ENCODE measurements at regions not wholly inside any gene's neighbourhood (a gene's known extent, or its start where the extent isn't known, plus 50 kb on each side); places are given as distances from the start of the nearest gene placed in this dataset.

DNA sequence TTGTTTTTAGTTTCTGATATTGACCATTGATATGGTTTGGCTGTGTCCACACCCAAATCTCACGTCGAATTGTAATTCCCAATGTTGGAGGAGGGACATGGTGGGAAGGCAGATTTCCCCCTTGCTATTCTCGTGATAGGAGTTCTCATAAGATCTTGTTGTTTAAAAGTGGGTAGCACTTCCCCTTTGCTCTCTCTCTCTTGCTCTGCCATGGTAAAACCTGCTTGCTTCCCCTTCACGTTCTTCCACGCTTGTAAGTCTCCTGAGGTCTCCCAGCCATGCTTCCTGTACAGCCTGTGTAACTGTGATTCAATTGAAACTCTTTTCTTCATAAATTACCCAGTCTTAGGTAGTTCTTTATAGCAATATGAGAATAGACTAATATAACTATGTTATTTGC is 203.6 kb upstream of the CHORDC1 start:
- TF ChIP-seq FOXM1 (IDR thresholded peaks at IDR 0.05; ENCODE audit: low read depth) = no peak
- TF ChIP-seq, protein P1, sequence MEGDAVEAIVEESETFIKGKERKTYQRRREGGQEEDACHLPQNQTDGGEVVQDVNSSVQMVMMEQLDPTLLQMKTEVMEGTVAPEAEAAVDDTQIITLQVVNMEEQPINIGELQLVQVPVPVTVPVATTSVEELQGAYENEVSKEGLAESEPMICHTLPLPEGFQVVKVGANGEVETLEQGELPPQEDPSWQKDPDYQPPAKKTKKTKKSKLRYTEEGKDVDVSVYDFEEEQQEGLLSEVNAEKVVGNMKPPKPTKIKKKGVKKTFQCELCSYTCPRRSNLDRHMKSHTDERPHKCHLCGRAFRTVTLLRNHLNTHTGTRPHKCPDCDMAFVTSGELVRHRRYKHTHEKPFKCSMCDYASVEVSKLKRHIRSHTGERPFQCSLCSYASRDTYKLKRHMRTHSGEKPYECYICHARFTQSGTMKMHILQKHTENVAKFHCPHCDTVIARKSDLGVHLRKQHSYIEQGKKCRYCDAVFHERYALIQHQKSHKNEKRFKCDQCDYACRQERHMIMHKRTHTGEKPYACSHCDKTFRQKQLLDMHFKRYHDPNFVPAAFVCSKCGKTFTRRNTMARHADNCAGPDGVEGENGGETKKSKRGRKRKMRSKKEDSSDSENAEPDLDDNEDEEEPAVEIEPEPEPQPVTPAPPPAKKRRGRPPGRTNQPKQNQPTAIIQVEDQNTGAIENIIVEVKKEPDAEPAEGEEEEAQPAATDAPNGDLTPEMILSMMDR (IDR thresholded peaks at IDR 0.05) = no peak
- TF ChIP-seq EZH2phosphoT487 (IDR thresholded peaks at IDR 0.05; ENCODE audit: borderline replicate concordance, low read depth) = no peak
- no peak for TF ChIP-seq SIN3A (IDR thresholded peaks at IDR 0.05; ENCODE audit: borderline replicate concordance, low read depth, low read length)
- TF ChIP-seq, protein P2, sequence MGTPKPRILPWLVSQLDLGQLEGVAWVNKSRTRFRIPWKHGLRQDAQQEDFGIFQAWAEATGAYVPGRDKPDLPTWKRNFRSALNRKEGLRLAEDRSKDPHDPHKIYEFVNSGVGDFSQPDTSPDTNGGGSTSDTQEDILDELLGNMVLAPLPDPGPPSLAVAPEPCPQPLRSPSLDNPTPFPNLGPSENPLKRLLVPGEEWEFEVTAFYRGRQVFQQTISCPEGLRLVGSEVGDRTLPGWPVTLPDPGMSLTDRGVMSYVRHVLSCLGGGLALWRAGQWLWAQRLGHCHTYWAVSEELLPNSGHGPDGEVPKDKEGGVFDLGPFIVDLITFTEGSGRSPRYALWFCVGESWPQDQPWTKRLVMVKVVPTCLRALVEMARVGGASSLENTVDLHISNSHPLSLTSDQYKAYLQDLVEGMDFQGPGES (IDR thresholded peaks at IDR 0.05; ENCODE audit: low read depth, low read length) = no peak
- no peak for TF ChIP-seq MXI1 (IDR thresholded peaks at IDR 0.05; ENCODE audit: low read depth, low read length)
- no peak for TF ChIP-seq POLR2AphosphoS5 (IDR thresholded peaks at IDR 0.05; ENCODE audit: low read depth, low read length)
- TF ChIP-seq RAD21 (IDR thresholded peaks at IDR 0.05; ENCODE audit: low read length) = no peak
- TF ChIP-seq JUND (IDR thresholded peaks at IDR 0.05) = no peak
- no peak for TF ChIP-seq NFIC (IDR thresholded peaks at IDR 0.05; ENCODE audit: borderline replicate concordance)
- TF ChIP-seq, protein P3, sequence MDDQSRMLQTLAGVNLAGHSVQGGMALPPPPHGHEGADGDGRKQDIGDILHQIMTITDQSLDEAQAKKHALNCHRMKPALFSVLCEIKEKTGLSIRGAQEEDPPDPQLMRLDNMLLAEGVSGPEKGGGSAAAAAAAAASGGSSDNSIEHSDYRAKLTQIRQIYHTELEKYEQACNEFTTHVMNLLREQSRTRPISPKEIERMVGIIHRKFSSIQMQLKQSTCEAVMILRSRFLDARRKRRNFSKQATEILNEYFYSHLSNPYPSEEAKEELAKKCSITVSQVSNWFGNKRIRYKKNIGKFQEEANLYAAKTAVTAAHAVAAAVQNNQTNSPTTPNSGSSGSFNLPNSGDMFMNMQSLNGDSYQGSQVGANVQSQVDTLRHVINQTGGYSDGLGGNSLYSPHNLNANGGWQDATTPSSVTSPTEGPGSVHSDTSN (IDR thresholded peaks at IDR 0.05) = no peak
- TF ChIP-seq FOXJ3 (CRISPR knock-in tag; IDR thresholded peaks at IDR 0.05) = no peak

Data from SK-N-SH (cell line).